Hepatocyte (in vitro differentiated cells): ENCODE measurements at regions not wholly inside any gene's neighbourhood (a gene's known extent, or its start where the extent isn't known, plus 50 kb on each side); places are given as distances from the start of the nearest gene placed in this dataset.

Source experiments
- DNase-seq: peaks from one replicate; pipeline ENCODE4 v3.0.0-alpha.2; 2016; ENCODE audit warnings: low spot score
- H2AFZ ChIP-seq: fragments of 200-600 bp; sonication (generic); 2 replicates; pipeline ENCODE4 v1.6.0; 2016; ENCODE audit warnings: antibody characterized with exemption, mild to moderate bottlenecking
- H3K27ac ChIP-seq: fragments of 200-600 bp; sonication (generic); 2 replicates; pipeline ENCODE4 v1.5.1; 2016; ENCODE audit warnings: mild to moderate bottlenecking
- H3K27me3 ChIP-seq: fragments of 200-600 bp; sonication (generic); 2 replicates; pipeline ENCODE4 v1.6.1; 2016
- H3K36me3 ChIP-seq: fragments of 200-600 bp; sonication (generic); replicated peaks from 2 replicates; pipeline ENCODE4 v1.5.1; 2016; ENCODE audit warnings: low read depth; ENCODE audit not compliant: insufficient read depth
- H3K4me1 ChIP-seq: fragments of 200-600 bp; sonication (generic); 2 replicates; pipeline ENCODE4 v1.5.1; 2016; ENCODE audit warnings: mild to moderate bottlenecking, moderate library complexity; ENCODE audit not compliant: insufficient read depth
- H3K4me2 ChIP-seq: fragments of 200-600 bp; sonication (generic); 2 replicates; pipeline ENCODE4 v1.6.0; 2016
- H3K4me3 ChIP-seq: fragments of 200-600 bp; sonication (generic); 2 replicates; pipeline ENCODE4 v1.5.1; 2016; ENCODE audit warnings: mild to moderate bottlenecking
- H3K79me2 ChIP-seq: fragments of 200-600 bp; sonication (generic); 2 replicates; pipeline ENCODE4 v1.6.0; 2017; ENCODE audit warnings: mild to moderate bottlenecking
- H3K9me2 ChIP-seq: fragments of 200-600 bp; sonication (generic); replicated peaks from 2 replicates; pipeline ENCODE4 v1.6.0; 2017; ENCODE audit warnings: mild to moderate bottlenecking; ENCODE audit not compliant: insufficient read depth
- H3K9me3 ChIP-seq: fragments of 200-600 bp; sonication (generic); 2 replicates; pipeline ENCODE4 v1.5.1; 2016; ENCODE audit warnings: low read depth, mild to moderate bottlenecking
- H4K20me1 ChIP-seq: fragments of 200-600 bp; sonication (generic); 2 replicates; pipeline ENCODE4 v1.6.0; 2016; ENCODE audit warnings: mild to moderate bottlenecking; ENCODE audit not compliant: insufficient read depth, poor library complexity, severe bottlenecking
- CTCF ChIP-seq: fragments of 200-600 bp; sonication (generic); IDR thresholded peaks from 2 replicates; pipeline ENCODE4 v1.5.1; 2016; ENCODE audit warnings: antibody characterized with exemption, mild to moderate bottlenecking; ENCODE audit not compliant: poor library complexity
- EZH2 ChIP-seq: fragments of 200-600 bp; sonication (generic); IDR thresholded peaks from 2 replicates; pipeline ENCODE4 v1.6.1; 2016; ENCODE audit warnings: antibody characterized with exemption, mild to moderate bottlenecking, borderline replicate concordance
- EZH2phosphoT487 ChIP-seq: fragments of 200-600 bp; sonication (generic); IDR thresholded peaks from one replicate; pipeline ENCODE4 v1.6.1; 2018; ENCODE audit warnings: antibody characterized with exemption, mild to moderate bottlenecking, low read depth, moderate library complexity; ENCODE audit not compliant: unreplicated experiment, severe bottlenecking
- WGBS: methylation state at CpG from one replicate; pipeline ENCODE4 v1.1.6; 2016; ENCODE audit warnings: low lambda C conversion rate; ENCODE audit errors: missing lambda C conversion rate; 5-methylcytosine and 5-hydroxymethylcytosine counted together

DNA sequence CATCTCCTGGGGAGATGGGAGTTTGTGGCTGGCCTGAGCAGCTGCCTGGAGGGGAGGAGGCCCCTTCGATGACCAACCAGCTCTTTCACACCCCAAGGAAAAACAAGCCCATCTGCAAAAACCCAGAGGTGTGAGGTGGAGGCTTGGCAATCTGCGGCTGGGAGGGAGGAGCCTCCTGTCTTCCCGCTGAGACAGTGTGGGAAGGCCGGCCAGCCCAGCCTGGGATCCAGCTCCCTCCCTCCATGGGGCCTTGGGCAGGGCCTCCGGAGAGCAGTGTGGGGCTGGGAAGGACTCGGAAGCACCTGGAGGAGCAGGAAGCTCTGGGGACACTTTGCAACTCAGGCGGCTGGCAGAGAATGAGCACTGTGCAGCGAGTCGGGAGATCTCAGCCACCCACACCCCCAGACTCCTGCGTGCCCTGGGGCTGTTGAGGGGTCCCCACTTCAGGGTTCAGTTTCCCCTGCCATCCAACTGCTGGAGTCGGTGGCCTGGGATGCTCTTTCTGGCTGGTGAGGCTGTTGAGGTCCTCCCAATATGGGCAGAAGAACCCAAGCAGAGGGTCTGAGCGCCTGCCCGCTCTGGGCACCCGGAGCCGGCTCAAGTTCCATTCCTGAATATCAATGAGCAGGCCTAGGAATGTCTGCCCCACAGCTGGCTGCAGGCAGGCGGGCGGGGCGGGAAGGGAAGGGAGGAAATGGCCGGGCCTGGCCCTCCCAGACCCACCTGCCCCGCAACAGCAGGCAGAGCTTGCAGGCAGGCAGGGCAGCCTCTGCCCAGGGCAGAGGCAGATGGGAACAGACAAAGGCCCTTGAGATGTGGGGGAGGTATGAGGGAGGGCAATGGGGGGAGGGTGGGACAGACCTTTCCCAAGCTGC, 101.1 kb downstream of the FGF18 start:
- H3K36me3 ChIP-seq, result no peaks in the 10 kb centered on the region
- no peaks in the 10 kb centered on the region for H4K20me1 ChIP-seq
- H3K9me3 ChIP-seq, result no peaks in the 10 kb centered on the region
- WGBS, result 44% methylated on average over 19 of the region's 20 CpGs
- peaks cover 31% of the 10 kb centered on the region for H3K4me1 ChIP-seq
- TF ChIP-seq EZH2phosphoT487, result no peak
- TF ChIP-seq CTCF, result no peak
- TF ChIP-seq EZH2, result no peak
- no peak overlapping the region for H2AFZ ChIP-seq
- H3K27ac ChIP-seq, result peak overlapping the region; percentile 53
- no peaks in the 10 kb centered on the region for H3K9me2 ChIP-seq
- H3K4me3 ChIP-seq, result no peak overlapping the region
- DNase-seq, result peak; percentile 48
- H3K4me2 ChIP-seq, result peak overlapping the region; percentile 37
- H3K79me2 ChIP-seq, result no peaks in the 10 kb centered on the region
- no peaks in the 10 kb centered on the region for H3K27me3 ChIP-seq

GRCh38 chr5:171521219-171521633, 101.8 kb downstream of the FGF18 start:
- H3K4me1 ChIP-seq, result peaks cover 31% of the 10 kb centered on the region
- peak overlapping the region; percentile 37 for H3K4me2 ChIP-seq
- 70% methylated on average over 1 of the region's 1 CpG for WGBS
- no peaks in the 10 kb centered on the region for H3K9me2 ChIP-seq
- H3K79me2 ChIP-seq, result no peaks in the 10 kb centered on the region
- H2AFZ ChIP-seq, result no peak overlapping the region
- H3K9me3 ChIP-seq, result no peaks in the 10 kb centered on the region
- no peaks in the 10 kb centered on the region for H3K36me3 ChIP-seq
- no peaks in the 10 kb centered on the region for H3K27me3 ChIP-seq
- peak overlapping the region; percentile 53 for H3K27ac ChIP-seq
- H3K4me3 ChIP-seq, result no peak overlapping the region
- DNase-seq, result peak; percentile 66
- TF ChIP-seq EZH2phosphoT487, result no peak
- TF ChIP-seq EZH2, result no peak
- no peak for TF ChIP-seq CTCF
- no peaks in the 10 kb centered on the region for H4K20me1 ChIP-seq

DNA sequence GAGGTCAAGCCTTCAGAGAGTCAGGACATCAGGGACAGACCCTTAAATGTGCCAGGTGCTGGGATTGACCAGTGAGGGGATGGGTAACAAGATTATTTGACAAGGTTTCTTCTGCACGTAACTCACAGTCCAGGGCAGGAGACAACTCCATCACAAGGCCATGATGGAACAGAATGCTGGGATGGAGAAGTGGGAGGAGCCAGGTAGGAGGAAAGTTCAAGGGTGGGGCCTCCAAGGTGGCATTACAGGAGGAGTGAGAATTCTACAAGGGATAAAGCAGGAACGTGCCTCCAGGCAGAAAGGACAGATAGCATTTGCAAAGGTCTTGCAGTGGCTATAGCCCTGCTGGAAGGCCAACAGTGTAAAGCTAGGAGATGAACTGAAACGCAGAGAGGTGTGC, 102.2 kb downstream of the FGF18 start:
- TF ChIP-seq EZH2phosphoT487, result no peak
- TF ChIP-seq CTCF, result no peak
- TF ChIP-seq EZH2, result no peak
- H3K79me2 ChIP-seq, result no peaks in the 10 kb centered on the region
- 71% methylated on average over 3 of the region's 3 CpGs for WGBS
- H3K9me3 ChIP-seq, result no peaks in the 10 kb centered on the region
- H3K4me2 ChIP-seq, result no peak overlapping the region
- H2AFZ ChIP-seq, result no peak overlapping the region
- no peaks in the 10 kb centered on the region for H3K27me3 ChIP-seq
- H4K20me1 ChIP-seq, result no peaks in the 10 kb centered on the region
- no peak overlapping the region for H3K4me3 ChIP-seq
- DNase-seq, result no peak
- H3K36me3 ChIP-seq, result no peaks in the 10 kb centered on the region
- no peaks in the 10 kb centered on the region for H3K9me2 ChIP-seq
- no peak overlapping the region for H3K27ac ChIP-seq
- H3K4me1 ChIP-seq, result peaks cover 31% of the 10 kb centered on the region
